HG03571 (cell line): ENCODE measurements at regions not wholly inside any gene's neighbourhood (a gene's known extent, or its start where the extent isn't known, plus 50 kb on each side); places are given as distances from the start of the nearest gene placed in this dataset.

ENCODE experiments used
- ATAC-seq: cut with Tn5 transposase; IDR thresholded peaks from one replicate; pipeline ENCODE4 v1.9.1; 2021; ENCODE audit not compliant: unreplicated experiment

GRCh38 chr16:86663685-86664521 is 85.6 kb downstream of the FOXL1 start:
- ATAC-seq = no peak

GRCh38 chr16:86664522-86665318 is 86.4 kb downstream of the FOXL1 start:
- peak; percentile 82 for ATAC-seq

DNA sequence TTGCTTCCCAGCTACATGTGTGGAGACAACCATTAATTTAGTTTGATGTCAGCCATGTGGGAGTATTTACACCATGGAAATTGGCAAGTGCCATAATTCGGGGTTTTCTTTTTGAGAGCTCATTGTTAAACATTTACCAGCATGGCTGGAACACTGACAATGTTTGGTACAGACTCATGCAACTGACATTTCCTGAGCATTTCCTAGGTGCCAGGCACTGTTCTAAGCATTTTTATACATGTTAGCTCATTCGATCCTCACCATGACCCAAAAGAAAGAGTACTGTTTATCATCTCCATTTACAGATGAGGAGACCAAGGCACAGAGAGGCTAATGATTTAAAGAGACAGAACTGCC is 86.9 kb downstream of the FOXL1 start:
- ATAC-seq = peak; percentile 10

DNA sequence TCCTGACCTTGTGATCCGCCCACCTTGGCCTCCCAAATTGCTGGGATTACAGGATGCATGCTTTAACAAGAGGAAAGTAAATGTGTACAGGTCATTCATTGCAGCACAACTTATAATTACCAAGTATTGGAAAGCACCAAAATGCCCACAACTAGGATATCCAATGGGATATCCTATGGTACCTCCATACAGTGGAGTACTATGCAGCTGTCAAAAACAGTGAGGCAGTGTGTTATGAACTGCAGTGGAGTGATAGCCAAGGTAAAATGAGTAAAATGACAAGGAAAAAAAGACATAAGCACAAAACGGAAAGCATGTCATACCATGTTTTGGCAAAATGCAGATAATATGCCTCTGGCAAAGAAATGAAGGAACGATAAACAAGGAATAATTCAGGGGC is 87.6 kb downstream of the FOXL1 start:
- ATAC-seq = no peak

DNA sequence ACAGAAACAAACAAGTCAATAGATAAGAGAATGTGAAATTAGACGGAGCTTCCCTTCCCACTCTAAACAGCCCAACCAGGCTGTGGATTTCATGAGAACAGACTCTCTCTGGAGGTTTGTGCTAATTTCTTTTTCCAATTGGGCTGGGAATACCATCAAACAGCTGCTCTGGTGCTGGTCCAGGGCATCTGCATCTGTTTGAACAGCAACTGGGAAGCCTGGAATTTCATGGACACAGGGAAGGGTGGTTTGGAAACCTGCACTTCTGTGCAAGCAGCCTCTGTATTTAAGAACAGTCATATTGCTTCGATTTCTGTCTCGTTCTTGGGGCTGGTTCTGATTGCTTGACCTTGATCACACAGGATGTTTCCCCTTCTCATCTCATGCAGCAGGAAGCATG is 88.7 kb downstream of the FOXL1 start:
- no peak for ATAC-seq

DNA sequence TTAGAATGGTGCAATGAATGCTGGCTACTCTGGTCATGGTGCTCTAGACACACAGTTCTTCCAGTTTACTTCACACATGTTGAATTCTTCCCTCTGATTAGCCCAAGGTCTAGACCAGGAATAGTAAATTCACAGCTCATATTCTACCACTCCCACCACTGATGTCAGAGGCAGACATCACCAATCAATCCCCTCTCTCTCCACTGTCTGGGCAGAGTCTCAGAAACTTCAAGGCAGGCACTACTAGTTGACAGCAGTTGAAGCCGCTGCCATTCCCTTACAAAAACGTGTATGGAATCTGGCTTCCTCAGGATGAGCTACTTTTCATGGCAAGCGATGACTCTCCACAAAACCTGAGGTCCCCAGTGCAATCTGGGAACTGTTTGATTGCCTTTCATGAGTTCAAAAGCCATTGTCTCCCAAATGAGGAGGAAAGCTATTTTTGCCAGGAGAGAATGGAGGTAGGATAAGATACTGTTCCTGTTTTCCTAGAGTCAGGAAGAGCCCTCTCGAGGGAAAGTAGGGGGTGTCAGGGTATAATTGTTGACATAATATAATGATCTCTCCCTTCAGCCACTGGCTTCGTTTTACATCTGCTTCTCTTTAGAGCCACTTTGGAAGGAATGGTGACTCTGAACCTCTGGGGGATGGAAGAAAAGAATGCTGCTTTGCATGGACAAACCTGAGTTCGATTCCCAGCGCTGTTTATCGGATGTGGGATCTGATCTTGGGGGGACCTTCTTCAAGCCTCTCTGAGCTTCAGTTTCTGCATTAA is 90.0 kb downstream of the FOXL1 start:
- ATAC-seq = no peak

DNA sequence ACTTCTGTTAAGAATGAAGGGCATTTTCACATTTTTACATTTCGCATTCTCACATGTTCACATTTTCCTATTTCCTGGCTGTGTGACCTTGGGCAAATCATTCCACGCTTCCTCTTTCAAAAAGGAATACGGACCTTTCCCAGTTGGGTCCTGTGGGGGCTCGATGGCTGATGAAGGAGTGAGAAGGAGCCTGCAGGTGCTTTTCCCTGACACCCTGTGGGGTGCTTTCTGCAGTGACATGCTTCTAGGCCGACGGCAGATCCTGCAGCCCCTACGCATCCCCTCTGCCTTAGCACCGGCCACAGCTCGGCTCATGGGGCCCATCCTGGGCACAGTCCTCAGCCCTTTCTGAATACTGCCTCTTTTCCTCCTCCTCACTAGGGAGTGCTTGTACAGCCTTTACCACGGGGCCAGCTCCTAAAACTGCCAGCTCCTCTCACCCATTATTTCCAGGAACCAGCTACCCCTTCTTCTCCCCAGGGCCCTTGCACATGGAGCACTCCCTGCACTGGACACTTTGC is 91.0 kb downstream of the FOXL1 start:
- ATAC-seq = no peak

DNA sequence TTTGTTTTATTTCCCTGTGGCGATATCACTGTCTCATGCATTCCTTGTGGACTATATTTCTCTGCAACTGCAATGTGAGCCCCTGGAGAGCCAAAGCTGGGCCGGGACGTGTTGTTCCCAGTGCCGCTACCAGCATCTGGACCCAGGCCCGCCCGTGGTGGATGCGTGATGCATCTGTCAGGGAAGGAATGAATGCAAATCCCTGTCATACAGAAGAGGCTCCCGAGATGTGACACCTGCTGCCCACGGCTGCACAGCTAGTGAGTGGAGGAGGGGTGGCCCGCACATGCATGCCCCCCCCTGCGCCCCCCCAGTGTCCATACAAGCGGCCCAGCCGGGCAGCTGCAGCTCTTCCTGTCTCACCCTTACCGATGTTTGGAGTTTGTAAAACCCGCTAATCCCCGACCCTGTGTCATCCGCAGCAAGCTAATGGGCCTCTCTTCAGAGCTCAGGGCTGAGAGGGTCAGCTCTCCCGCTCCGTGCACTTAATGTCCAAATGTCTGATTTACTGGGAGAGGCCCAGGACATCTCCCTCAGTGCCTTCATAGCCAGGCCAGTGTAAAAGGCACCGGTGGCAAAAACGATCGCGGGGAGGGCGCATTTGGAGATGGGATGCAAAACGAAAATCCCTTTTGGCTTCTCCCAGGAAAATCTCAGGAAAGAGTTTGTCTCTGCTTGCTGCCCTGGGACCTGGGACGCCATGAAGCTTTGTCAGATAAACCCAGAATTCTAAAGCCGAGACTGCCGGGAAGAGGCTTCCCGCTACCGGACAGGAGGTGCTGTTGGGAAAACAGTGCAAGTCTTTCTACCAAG is 91.8 kb downstream of the FOXL1 start:
- no peak for ATAC-seq

DNA sequence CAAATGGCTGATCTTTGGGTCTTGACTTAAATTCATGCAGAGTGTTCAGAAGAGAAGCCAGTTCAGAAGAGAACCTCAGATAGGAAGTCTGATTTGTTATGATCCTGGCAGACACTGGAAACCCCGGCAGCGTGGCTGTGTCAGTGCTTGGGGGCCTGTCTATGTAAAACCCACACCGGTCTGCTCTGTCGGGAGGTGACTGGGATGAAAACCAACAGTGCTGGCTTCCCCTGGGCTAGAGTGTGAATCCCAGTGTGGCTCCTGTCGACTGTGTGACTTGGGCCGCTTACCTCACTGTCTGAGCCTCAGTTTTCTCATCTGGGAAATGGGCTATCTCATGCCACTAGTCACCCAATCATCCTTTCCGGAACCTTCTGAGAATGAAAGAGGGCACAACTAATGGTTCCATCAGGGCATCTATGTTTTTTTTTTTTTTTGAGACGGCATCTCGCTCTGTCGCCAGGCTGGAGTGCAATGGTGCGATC is 92.4 kb downstream of the FOXL1 start:
- no peak for ATAC-seq

DNA sequence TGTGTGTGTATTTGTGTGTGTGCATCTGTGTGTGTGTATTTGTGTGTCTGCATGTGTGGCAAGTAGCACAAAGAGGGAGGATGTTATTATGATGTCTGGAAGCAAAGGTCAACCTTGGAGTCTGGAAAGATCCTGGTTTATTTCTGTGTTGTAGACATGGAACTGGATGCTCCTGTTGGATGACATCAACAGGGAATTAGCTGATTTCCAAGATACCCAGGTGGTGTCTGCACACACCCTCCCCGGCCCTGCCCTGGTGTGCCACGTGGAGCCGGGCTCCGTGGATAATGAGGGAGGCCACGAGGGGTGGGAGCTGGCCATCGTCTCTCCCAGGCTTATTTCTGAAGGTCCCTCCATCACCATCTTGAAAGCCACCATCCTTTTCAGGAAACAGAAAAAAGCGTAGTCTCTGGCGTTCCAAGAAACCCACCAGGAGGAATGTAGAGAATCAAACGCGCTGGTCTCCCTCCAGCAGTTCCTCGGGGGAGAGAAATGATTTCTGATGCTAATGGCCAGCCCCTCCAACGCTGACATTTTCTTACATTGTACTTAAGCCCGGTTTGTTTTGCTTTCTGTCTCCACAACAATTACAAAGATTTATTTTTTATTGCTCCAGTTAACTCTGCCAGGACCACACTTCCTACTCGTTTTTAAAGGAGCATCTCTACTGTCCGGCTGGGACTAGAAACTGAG is 93.3 kb downstream of the FOXL1 start:
- no peak for ATAC-seq

GRCh38 chr16:86672179-86672863 is 94.0 kb downstream of the FOXL1 start:
- ATAC-seq = no peak

GRCh38 chr16:86673090-86673955 is 95.0 kb downstream of the FOXL1 start:
- no peak for ATAC-seq

- ATAC-seq = no peak
Measured at GRCh38 chr16:86673956-86674453, 95.7 kb downstream of the FOXL1 start.

DNA sequence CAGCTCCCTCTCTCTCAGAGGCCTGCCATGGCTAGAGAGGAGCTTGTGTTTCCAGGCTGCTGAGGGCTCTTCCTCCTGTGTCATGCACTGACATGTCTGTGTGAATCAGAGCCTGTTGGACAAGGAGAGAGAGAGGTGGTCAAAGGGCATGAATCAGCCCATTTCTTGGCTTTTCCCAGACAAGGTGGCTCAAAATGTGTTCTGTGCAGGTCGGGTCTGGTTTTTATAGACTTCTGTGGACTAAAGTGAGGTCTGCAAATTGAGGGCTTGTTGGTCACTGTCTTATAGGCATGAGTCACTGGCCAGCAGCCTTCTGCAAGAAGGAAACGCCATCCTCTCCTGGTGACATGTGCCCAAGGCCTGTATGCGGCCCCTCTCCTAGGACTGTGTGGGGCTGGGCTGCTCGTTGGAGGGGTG is 97.9 kb downstream of the FOXL1 start:
- ATAC-seq = no peak

GRCh38 chr16:86679490-86679889 is 101.1 kb downstream of the FOXL1 start:
- no peak for ATAC-seq

GRCh38 chr16:86680162-86680561 is 101.8 kb downstream of the FOXL1 start:
- ATAC-seq = no peak

- no peak for ATAC-seq
Measured at GRCh38 chr16:86680661-86681030, 102.3 kb downstream of the FOXL1 start.
